GM19043 (cell line): ENCODE measurements at regions not wholly inside any gene's neighbourhood (a gene's known extent, or its start where the extent isn't known, plus 50 kb on each side); places are given as distances from the start of the nearest gene placed in this dataset.
A peak's percentile ranks its signal among the peaks of the same experiment; 100 is the strongest.
"Not testable (repeated sequence)": the region's sequence is repeated elsewhere in the genome, so short reads cannot be mapped to it uniquely, and the experiment has no call there.

Experiments
- ATAC-seq: cut with Tn5 transposase; IDR thresholded peaks from one replicate; pipeline ENCODE4 v1.9.1; 2021; ENCODE audit warnings: low read depth; ENCODE audit not compliant: unreplicated experiment

GRCh38 chr3:25844891-25845290 lies 55.0 kb downstream of the OXSM start:
- ATAC-seq, result no peak

GRCh38 chr3:25846282-25846681 lies 56.4 kb downstream of the OXSM start:
- ATAC-seq, result no peak

DNA sequence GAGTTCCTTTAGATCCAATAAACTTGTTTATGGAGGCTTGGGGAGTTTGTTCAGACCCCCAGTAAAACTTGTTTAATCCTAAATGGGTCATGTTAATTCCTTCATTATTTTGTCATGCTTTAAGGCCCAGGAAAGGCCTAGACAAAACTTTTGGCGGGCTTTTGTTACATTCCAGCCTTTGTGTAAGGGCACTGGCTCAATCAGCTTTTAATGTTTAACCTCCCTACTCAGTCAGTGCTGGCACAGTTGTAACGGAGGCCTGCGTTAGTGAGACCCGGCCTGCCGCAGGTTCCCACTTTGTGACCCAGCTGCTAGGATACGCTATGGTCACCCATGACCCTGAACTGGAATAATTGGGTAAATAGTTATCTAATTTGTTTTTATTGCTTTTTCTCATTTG lies 59.2 kb downstream of the OXSM start:
- ATAC-seq, result no peak

DNA sequence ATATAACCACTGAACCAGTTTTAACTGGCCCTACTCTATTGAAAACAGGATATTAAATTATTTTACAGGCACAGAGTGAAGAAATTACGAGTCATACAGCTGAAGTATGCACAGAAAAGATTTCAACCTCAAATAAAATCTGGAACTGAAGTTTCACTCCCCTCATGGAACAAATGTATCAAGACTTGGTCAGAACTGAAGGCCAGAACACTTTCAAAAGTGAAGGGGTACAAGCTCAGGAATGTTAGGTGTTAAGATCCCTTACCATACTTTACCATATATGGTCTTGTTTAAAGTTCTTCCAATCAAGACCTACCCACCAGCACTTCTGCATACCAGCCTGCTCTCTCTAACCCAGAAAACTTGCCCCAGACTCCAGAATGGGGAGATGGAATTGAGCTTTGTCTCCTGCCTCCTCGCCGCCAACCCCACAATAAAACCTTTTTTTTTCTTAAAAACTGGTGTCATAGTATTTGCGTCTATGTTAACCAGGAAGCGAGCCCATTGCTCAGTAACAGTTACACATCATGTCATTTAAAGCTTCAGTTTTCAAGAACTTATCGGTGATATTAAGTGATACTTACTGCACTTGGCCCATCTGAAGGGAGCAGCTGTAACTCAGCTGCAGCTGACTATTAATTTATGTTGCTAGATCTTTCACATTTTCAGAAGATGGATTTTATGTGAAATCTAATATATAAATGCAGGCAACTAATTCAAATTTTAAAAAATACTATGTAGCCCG lies 59.9 kb downstream of the OXSM start:
- ATAC-seq, result no peak

DNA sequence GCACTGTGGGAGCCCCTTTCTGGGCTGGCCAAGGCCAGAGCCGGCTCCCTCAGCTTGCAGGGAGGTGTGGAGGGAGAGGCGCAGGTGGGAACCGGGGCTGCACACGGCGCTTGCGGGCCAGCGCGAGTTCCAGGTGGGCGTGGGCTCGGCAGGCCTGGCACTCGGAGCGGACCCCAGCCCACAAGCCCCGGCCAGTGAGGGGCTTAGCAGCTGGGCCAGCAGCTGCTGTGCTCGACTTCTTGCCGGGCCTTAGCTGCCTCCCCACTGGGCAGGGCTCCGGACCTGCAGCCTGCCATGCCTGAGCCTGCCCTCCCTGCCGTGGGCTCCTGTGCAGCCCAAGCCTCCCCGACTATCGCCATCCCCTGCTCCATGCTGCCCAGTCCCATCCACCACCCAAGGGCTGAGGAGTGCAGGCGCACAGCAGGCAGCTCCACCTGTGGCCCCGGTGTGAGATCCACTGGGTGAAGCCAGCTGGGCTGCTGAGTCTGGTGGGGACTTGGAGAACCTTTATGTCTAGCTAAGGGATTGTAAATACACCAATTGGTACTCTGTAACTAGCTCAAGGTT lies 61.9 kb downstream of the OXSM start:
- ATAC-seq, result not testable (repeated sequence)

- ATAC-seq, result no peak
Measured at GRCh38 chr3:25854214-25854613, 64.3 kb downstream of the OXSM start.

DNA sequence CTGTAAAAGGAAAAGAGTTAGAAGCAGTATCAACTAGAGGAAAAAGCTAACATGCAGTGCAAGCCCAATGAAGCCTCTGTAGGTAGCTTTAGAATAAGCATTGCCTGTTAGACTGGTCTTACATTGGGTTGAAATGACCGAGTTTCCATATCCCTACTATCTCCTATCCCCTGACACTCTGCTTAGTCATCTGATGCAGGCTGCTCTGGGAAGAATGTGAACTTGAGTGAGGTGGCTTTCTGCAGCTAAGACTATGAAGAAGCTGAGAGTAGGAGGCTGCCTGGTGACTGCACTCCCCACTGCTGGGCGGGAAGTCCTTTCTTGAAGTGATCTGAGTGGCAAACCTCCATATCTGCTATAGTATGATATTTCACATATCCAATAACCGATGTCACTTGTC lies 64.7 kb downstream of the OXSM start:
- ATAC-seq, result no peak

GRCh38 chr3:25855266-25855784 lies 65.4 kb downstream of the OXSM start:
- ATAC-seq, result no peak

- ATAC-seq, result peak; percentile 96
Measured at GRCh38 chr3:25856902-25857518, 67.1 kb downstream of the OXSM start.

DNA sequence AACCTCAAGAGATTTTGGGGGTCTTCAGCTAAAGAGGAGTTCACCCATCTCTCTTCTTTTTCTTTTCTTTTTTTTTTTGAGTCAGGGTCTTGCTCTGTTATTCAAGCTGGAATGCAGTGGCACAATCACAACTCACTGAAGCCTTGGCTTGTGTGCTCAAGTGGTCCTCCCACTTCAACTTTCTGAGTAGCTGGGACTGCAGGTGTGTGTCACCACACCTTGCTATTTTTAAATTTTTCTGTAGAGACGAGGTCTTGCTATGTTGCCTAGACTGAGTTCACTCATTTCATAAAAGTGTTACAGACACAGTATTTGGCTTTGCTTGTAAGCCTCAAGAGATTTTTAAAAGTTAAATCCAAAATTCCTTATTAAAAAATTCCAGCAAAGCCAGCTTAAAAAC lies 71.7 kb downstream of the OXSM start:
- no peak for ATAC-seq

GRCh38 chr3:25863011-25863415 lies 73.1 kb downstream of the OXSM start:
- ATAC-seq, result peak; percentile 45

GRCh38 chr3:25863416-25863959 lies 73.6 kb downstream of the OXSM start:
- ATAC-seq, result peak; percentile 41

- no peak for ATAC-seq
Measured at GRCh38 chr3:25870452-25870851, 80.6 kb downstream of the OXSM start.

GRCh38 chr3:25872200-25872877 lies 82.4 kb downstream of the OXSM start:
- ATAC-seq, result peak; percentile 81

GRCh38 chr3:25883492-25883891 lies 93.6 kb downstream of the OXSM start:
- ATAC-seq, result no peak

DNA sequence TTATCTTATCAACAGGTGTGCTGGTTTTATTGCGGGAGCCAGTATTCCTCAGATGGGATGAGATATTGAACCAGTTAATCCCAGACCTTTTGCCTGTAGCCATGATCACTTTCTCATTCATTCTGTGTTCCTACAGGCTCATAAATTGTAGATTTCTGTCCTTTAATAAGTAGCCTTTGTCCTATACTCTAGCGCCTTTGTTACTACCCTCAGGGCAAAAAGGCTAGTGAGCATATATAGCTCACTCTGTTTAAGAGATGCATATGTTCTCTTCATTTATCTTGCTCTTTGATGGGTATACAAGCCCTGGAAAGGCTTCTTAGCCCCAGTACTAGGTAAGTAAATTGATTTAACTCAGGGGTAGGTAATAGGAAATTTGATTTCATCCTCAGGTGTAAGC lies 95.1 kb downstream of the OXSM start:
- ATAC-seq, result no peak

DNA sequence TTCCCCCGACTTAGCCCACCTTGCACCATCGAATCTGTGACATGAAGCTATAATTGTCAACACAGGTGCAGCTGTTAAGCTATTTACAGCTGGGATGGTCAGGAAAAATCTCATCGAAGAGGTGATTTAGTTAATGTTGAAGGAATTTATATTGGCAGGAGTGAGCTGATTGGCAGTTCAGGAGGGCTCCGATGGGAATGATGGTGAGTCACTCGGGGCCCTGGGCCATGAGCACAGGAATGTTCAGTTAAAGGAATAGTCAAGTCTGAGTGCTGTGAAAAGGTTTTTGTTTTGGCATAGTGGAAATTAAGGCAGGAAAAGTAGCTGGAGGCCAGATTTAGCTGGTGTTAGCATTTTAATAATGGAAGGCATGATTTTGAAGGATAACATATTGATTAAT lies 95.7 kb downstream of the OXSM start:
- no peak for ATAC-seq

DNA sequence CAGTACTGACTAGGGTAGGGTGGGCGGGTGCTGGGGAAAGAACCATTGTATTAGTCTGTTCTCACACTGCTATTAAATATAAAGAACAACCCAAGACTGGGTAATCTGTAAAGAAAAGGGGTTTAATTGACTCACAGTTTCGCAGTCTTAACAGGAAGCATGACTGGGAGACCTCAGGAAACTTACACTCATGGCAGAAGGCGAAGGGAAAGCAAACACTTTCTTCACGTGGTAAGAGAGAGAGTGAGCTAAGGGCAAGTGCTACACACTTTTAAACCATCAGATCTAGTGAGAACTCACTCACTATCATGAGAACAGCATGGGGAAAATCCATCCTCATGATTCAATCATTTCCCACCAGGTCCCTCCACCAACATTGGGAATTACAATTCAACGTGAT lies 98.0 kb downstream of the OXSM start:
- ATAC-seq, result no peak

- ATAC-seq, result no peak
Measured at GRCh38 chr3:25888892-25889524, 99.1 kb downstream of the OXSM start.

DNA sequence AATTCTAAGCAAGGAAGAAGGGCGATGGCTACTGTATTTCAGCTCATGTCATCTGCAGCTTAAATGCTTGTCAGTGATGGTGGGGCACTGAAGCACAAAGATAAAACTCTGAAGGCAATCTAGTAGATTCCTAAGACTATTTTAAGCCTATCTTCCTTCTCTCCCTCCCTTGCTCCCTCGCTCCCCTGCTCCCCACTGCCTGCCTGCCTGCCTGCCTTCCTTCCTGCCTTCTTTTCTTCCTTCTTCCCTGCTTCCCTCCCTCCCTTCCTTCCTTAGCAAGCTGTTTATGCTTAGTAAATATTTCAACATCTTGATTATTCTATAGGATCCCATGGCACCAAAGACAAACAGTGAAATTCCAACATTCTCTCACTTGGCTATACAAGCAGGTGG lies 99.6 kb downstream of the OXSM start:
- no peak for ATAC-seq

GRCh38 chr3:25894101-25894500 lies 104.2 kb downstream of the OXSM start:
- no peak for ATAC-seq
